ENCODE measurements at regions not wholly inside any gene's neighbourhood (a gene's known extent, or its start where the extent isn't known, plus 50 kb on each side); places are given as distances from the start of the nearest gene placed in this dataset.
"Not testable (repeated sequence)": the region's sequence is repeated elsewhere in the genome, so short reads cannot be mapped to it uniquely, and the experiment has no call there.

DNA sequence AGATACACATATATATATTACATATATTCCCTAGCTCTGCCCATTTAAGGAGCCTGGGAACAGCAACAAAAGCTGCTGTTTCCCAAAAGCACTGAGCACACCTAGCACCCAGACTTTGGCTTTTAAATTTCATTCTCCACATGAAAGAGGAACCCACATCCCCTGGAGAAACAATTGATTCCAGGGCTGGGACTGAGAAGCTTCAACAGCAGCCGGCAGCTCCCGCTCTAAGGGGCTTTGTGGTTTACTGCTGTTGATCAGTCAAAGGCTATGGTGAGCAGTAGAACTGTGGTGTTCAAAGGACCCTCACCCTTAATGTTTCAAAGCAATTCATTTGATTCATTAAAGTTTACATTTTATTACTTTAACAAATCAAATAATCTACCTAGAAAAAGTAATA is 83.3 kb upstream of the SLC66A3 start:
- DNase-seq (ENCODE audit: low read depth, low spot score): no peak

DNA sequence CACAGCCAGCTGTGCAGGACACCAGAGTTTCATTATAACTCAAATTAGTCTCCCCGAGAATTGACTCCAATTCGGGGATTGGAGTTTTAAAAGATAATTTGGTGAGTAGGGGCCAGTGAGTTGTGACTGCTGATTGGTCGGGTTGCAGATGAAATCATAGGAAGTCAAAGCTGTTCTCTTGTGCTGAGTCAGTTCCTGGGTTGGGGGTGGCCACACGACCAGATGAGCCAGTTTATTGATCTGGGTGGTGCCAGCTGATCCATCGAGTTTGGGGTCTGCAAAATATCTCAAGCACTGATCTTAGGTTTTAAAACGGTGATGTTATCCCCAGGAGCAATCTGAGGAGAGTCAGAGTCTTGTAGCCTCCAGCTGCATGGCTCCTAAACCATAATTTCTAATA is 82.7 kb upstream of the SLC66A3 start:
- no peak for DNase-seq (ENCODE audit: low read depth, low spot score)

GRCh38 chr2:11073251-11073650 is 82.0 kb upstream of the SLC66A3 start:
- no peak for DNase-seq (ENCODE audit: low read depth, low spot score)

DNA sequence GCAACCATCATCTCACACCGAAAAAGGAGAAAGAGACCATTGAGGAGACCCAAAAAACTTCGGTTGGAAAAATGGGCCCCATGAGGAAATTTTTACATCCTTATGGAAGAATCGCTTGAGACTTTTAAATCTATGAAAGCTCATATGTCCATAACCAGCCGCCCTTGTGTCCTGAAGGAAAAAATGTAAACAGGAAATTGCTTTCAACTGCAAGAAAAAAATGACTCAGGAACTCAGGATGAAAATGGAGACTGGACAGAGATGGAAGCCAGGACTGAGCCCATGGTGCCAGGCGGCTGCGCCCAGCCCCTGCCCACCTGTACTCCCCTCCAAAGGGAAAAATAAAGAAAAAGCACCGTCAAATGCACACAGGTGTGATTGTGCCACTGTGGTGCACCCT is 81.5 kb upstream of the SLC66A3 start:
- DNase-seq (ENCODE audit: low read depth, low spot score): no peak

- DNase-seq (ENCODE audit: low read depth, low spot score): no peak
Observed at GRCh38 chr2:11074246-11074820, 80.9 kb upstream of the SLC66A3 start.

GRCh38 chr2:11075221-11075620 is 80.0 kb upstream of the SLC66A3 start:
- DNase-seq (ENCODE audit: low read depth, low spot score): no peak

- no peak for DNase-seq (ENCODE audit: low read depth, low spot score)
Observed at GRCh38 chr2:11077411-11077810, 77.9 kb upstream of the SLC66A3 start.

GRCh38 chr2:11079136-11079824 is 76.0 kb upstream of the SLC66A3 start:
- no peak for DNase-seq (ENCODE audit: low read depth, low spot score)

- DNase-seq (ENCODE audit: low read depth, low spot score): no peak
Observed at GRCh38 chr2:11080253-11081115, 74.8 kb upstream of the SLC66A3 start.

- no peak for DNase-seq (ENCODE audit: low read depth, low spot score)
Observed at GRCh38 chr2:11082880-11083279, 72.4 kb upstream of the SLC66A3 start.

- not testable (repeated sequence) for DNase-seq (ENCODE audit: low read depth, low spot score)
Observed at GRCh38 chr2:11088821-11089220, 66.4 kb upstream of the SLC66A3 start.

GRCh38 chr2:11090187-11090586 is 65.1 kb upstream of the SLC66A3 start:
- no peak for DNase-seq (ENCODE audit: low read depth, low spot score)

- DNase-seq (ENCODE audit: low read depth, low spot score): no peak
Observed at GRCh38 chr2:11092701-11093335, 62.4 kb upstream of the SLC66A3 start.

DNA sequence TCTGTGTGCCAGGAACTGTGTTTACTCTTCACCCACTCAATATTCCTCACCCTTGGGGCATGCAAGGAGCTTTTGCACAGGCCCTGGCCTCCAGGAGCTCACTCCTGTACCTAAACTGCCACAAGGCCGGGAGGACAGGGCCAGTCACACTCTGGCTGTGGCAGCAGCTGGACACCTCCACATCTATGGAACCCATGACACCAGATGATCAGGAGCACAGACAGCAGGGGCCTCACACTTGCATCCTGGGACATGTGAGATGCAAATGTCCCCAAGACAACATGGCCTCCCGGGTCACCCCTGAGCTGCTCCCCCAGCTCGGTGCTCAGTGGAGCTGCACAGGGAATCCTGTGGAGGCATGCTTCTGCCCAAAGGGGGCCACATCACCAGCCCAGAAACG is 61.8 kb upstream of the SLC66A3 start:
- DNase-seq (ENCODE audit: low read depth, low spot score): no peak

- DNase-seq (ENCODE audit: low read depth, low spot score): no peak
Observed at GRCh38 chr2:11094021-11094810, 61.1 kb upstream of the SLC66A3 start.

- DNase-seq (ENCODE audit: low read depth, low spot score): no peak
Observed at GRCh38 chr2:11096591-11096990, 58.7 kb upstream of the SLC66A3 start.

GRCh38 chr2:11097038-11097720 is 58.1 kb upstream of the SLC66A3 start:
- no peak for DNase-seq (ENCODE audit: low read depth, low spot score)

DNA sequence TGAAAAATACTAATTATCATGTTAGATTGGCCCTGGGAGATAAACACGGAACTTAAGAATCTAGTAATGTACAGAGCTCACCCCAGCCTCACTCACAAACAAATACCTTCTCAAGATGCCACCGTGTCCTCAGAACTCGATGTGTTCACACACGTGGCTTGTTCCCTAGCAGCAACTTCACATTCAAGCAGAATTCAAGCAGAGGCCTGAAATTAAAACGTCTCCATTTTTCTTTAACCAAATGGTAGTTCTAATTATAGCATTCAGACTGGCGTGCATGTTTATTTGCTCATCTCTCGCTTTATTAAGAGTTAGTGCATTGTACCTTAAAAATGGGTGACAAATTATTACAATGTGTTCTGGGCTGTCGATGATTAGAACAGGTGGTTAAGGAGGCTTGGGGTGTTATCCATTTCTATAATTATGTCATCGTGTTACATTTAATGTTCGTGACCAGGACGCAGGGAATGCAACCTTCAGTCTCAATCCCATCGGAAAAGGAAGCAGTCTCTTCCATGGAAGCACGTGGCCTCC is 57.3 kb upstream of the SLC66A3 start:
- DNase-seq (ENCODE audit: low read depth, low spot score): no peak

DNA sequence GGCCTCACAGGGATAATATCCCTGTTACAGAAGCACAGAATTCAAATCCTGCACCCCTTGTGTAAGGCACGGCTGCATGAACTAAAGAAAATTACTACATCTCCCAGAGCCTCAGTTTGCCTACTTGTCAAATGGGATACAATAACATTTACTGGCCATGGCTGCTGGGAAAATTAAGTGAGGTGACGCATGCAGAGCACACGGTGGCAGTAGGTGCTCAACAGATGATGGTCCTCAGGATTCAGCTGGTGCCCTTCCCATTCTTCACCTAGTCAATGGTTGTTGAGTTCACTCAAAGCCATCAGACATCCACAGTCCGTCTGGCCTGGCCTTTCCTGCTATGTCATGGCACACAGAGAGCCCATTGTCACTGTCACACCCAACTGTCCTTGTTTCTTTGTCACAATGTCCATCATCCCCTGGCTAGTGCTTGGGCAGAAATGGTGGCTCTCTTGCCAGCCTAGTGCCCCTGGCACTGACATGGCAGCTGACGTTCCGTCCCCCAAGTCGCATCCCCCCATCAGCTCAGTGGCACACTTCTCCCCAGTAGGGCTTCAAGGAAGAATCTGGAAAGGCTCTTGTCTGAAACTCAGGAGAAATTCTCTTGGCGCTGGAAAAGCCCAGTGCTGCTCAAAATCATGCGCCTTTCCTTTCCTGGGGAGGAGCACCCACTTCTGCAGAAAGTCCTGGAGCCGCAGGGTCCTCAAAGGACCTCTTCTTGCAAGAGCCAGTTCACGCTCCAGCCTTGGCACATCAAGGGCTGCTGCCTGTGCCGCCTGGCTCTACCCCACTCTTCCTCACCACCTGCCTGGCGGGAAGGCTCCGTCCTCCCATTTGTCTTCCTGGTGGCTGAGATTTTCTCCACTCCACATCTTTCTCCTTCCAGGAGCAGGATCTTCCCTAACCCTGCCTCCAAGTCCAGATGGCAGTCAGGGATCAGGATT is 55.9 kb upstream of the SLC66A3 start:
- no peak for DNase-seq (ENCODE audit: low read depth, low spot score)

Data from smooth muscle cell of the brain vasculature (primary cell).